Natural killer cell (primary cell): ENCODE measurements at regions not wholly inside any gene's neighbourhood (a gene's known extent, or its start where the extent isn't known, plus 50 kb on each side); places are given as distances from the start of the nearest gene placed in this dataset.
"Not testable (repeated sequence)": the region's sequence is repeated elsewhere in the genome, so short reads cannot be mapped to it uniquely, and the experiment has no call there.

ENCODE experiments used
- ATAC-seq, 3 donors: fragments of 150-1000 bp in 2 of 3; fragments of 200-7000 bp in 1 of 3; cut with Tn5 transposase; 1 replicate in 1 of 3; 2 replicates in 2 of 3; pipeline ENCODE4 v1.10.0; 2021; ENCODE audit warnings: mild to moderate bottlenecking in 2 of 3, moderate library complexity in 2 of 3
- DNase-seq, 2 donors: peaks; one replicate each; pipeline versions ENCODE4 v3.0.0 to v3.0.0-alpha.2; 2013 to 2021; ENCODE audit warnings: mixed read lengths in 1 of 2
- H3K27ac ChIP-seq: one replicate; pipeline ENCODE4 v1.5.1; 2013; ENCODE audit warnings: mild to moderate bottlenecking, low read length
- H3K27me3 ChIP-seq: one replicate; pipeline ENCODE4 v1.6.1; 2013; ENCODE audit warnings: low read length; ENCODE audit not compliant: control insufficient read depth, insufficient read depth
- H3K36me3 ChIP-seq: one replicate; pipeline ENCODE4 v1.6.1; 2013; ENCODE audit warnings: low read length; ENCODE audit not compliant: control insufficient read depth, insufficient read depth
- H3K4me1 ChIP-seq: one replicate; pipeline ENCODE4 v1.6.1; 2013; ENCODE audit warnings: low read length; ENCODE audit not compliant: control insufficient read depth, insufficient read depth
- H3K4me3 ChIP-seq: one replicate; pipeline ENCODE4 v1.5.1; 2013; ENCODE audit warnings: low read length
- H3K9me3 ChIP-seq: one replicate; pipeline ENCODE4 v1.6.1; 2013; ENCODE audit warnings: low read length; ENCODE audit not compliant: control insufficient read depth, insufficient read depth
- H3K27ac Mint-ChIP-seq, 2 donors: one replicate each; pipeline ENCODE4 v1.8.0; 2022; ENCODE audit warnings: mild to moderate bottlenecking in 2 of 2, mixed read lengths in 2 of 2, moderate library complexity in 1 of 2
- H3K27me3 Mint-ChIP-seq, 2 donors: one replicate each; pipeline ENCODE4 v1.8.0; 2022; ENCODE audit warnings: low read depth in 2 of 2, mixed read lengths in 2 of 2
- H3K36me3 Mint-ChIP-seq: one replicate; pipeline ENCODE4 v1.8.0; 2022; ENCODE audit warnings: mixed read lengths
- H3K4me1 Mint-ChIP-seq, 2 donors: one replicate each; pipeline ENCODE4 v1.8.0; 2022; ENCODE audit warnings: mixed read lengths in 2 of 2
- H3K4me3 Mint-ChIP-seq: one replicate; pipeline ENCODE4 v1.8.0; 2022; ENCODE audit warnings: mild to moderate bottlenecking, moderate library complexity, mixed read lengths
- H3K9me3 Mint-ChIP-seq, 2 donors: one replicate each; pipeline ENCODE4 v1.8.0; 2022; ENCODE audit warnings: mixed read lengths in 2 of 2
- WGBS: methylation state at CpG from one replicate; pipeline ENCODE4 v1.1.7; 2013; ENCODE audit warnings: missing lambda C conversion rate; ENCODE audit not compliant: insufficient coverage; 5-methylcytosine and 5-hydroxymethylcytosine counted together
- intact Hi-C: fragments of 100-400 bp; cut with micrococcal nuclease; formaldehyde crosslinking; loops from one replicate; pipeline ENCODE4 v1.14.2; 2022
- TF ChIP-seq, protein P1 (sequence below): fragments of 200-600 bp; IDR thresholded peaks from one replicate; pipeline ENCODE4 v1.8.0; 2022; ENCODE audit warnings: antibody characterized with exemption

DNA sequence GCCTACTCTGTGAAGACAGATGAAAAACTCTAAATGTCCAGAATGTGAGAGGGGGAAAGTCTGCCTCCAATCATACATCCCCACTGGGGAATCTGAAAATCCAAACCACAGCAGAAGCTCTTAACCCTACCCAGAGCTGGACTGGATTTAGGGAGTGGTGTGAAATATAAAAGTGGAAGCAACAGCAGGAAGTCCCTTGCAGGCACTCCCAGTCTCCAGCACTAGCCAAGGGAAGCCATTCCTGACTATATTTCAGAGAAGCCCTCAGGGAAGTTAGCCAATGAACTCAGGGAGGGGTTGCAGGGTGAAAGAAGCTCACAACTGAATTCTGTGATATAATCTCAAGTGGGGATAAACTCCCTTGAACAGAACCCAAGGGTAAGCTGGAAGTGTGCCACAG is 51.5 kb downstream of the CRPPA start:
- H3K36me3 ChIP-seq = no peaks in the 10 kb centered on the region
- no peak overlapping the region for H3K4me3 ChIP-seq
- ATAC-seq = no peak
- H3K4me1 ChIP-seq = no peaks in the 10 kb centered on the region
- H3K36me3 Mint-ChIP-seq = no peaks in the 10 kb centered on the region
- TF ChIP-seq, protein P1, sequence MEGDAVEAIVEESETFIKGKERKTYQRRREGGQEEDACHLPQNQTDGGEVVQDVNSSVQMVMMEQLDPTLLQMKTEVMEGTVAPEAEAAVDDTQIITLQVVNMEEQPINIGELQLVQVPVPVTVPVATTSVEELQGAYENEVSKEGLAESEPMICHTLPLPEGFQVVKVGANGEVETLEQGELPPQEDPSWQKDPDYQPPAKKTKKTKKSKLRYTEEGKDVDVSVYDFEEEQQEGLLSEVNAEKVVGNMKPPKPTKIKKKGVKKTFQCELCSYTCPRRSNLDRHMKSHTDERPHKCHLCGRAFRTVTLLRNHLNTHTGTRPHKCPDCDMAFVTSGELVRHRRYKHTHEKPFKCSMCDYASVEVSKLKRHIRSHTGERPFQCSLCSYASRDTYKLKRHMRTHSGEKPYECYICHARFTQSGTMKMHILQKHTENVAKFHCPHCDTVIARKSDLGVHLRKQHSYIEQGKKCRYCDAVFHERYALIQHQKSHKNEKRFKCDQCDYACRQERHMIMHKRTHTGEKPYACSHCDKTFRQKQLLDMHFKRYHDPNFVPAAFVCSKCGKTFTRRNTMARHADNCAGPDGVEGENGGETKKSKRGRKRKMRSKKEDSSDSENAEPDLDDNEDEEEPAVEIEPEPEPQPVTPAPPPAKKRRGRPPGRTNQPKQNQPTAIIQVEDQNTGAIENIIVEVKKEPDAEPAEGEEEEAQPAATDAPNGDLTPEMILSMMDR = no peak
- no peaks in the 10 kb centered on the region for H3K27me3 ChIP-seq
- H3K9me3 Mint-ChIP-seq = no peaks in the 10 kb centered on the region
- intact Hi-C loops = no loop called here
- peaks cover 11% of the 10 kb centered on the region in 2 donors for H3K4me1 Mint-ChIP-seq
- H3K27ac ChIP-seq = no peak overlapping the region
- H3K4me3 Mint-ChIP-seq = no peak overlapping the region
- H3K9me3 ChIP-seq = no peaks in the 10 kb centered on the region
- no peak overlapping the region for H3K27ac Mint-ChIP-seq
- H3K27me3 Mint-ChIP-seq = no peaks in the 10 kb centered on the region
- no peak for DNase-seq

DNA sequence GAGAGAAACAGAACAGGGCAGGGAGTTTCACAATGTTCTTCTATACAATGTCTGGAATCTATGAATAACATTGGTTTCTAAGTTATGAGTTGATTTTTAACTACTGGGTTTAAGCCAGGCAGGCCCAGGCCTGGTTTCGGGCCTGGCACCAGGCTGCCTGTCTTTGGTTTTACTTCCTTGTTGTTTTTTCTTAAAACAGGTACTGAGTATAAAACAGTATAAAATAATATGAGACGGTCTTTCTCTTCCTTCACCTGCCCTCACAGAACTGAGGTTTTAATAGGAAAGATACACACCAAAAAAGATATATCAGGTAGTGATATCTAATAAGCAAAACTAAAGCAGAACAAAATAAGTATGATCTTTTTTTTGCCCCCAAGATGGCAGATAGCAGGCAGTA is 52.0 kb downstream of the CRPPA start:
- H3K36me3 Mint-ChIP-seq, H3K27me3 ChIP-seq, H3K27ac Mint-ChIP-seq, DNase-seq, H3K9me3 ChIP-seq, H3K9me3 Mint-ChIP-seq, intact Hi-C loops, H3K36me3 ChIP-seq, H3K27ac ChIP-seq, H3K4me3 ChIP-seq, ATAC-seq, H3K4me3 Mint-ChIP-seq, H3K27me3 Mint-ChIP-seq, H3K4me1 ChIP-seq: not testable (repeated sequence)
- peaks cover 11% of the 10 kb centered on the region in 2 donors for H3K4me1 Mint-ChIP-seq
- 88% methylated on average over 1 of the region's 2 CpGs for whole genome bisulfite sequencing

DNA sequence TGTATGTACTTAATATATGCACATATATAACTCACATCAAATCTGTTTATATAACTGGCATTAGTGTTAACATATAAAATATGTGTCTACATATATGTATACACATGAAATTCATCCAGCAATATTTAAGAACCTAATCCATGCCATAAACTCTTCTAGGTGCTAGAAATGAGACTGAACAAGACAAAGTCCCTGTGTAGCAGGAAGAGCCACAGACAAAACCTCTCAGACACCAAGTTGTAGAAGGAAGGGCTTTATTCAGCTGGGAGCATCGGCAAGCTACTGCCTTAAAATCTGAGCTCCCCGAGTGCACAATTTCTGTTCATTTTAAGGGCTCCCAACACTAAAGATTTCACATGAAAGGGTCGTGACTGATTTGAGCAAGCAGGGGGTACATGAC is 52.5 kb downstream of the CRPPA start:
- TF ChIP-seq, protein P1 = no peak
- intact Hi-C loops = no loop called here
- WGBS = 91% methylated on average over 3 of the region's 3 CpGs
- Mint-ChIP-seq H3K9me3 (no peaks in the 10 kb centered on the region), H3K27ac (no peak overlapping the region), H3K4me1 (peaks cover 11% of the 10 kb centered on the region in 2 donors), H3K27me3 (no peaks in the 10 kb centered on the region), H3K4me3 (no peak overlapping the region), H3K36me3 (no peaks in the 10 kb centered on the region)
- Histone ChIP-seq H3K4me3 (no peak overlapping the region), H3K9me3 (no peaks in the 10 kb centered on the region), H3K4me1 (no peaks in the 10 kb centered on the region), H3K27ac (no peak overlapping the region), H3K36me3 (no peaks in the 10 kb centered on the region), H3K27me3 (no peaks in the 10 kb centered on the region)
- ATAC-seq = no peak
- no peak for DNase-seq

DNA sequence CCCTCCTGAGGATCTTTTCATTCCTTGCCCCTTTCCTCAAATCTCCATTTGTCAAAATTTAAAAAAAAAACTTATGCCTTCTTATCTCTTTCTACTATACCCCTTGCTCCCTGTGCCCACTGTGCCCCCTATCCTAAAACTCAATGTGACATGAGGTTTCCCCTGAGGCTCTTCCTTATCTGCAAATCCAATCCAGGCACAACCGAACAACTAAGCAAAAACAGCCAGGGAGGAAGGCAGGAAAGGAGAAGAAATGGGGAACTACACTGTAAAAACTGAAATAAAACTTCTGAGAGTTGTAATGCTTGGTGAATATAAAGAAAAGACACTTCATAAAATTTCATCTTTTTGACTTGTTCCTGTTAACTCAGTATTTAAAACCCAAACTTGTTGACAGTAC is 54.2 kb downstream of the CRPPA start:
- H3K4me3 Mint-ChIP-seq = no peak overlapping the region
- no CpG with 5 or more reads among the region's 1 CpG for WGBS
- peaks cover 11% of the 10 kb centered on the region in 2 donors for H3K4me1 Mint-ChIP-seq
- no peaks in the 10 kb centered on the region for H3K36me3 ChIP-seq
- H3K27ac Mint-ChIP-seq = no peak overlapping the region
- H3K27me3 Mint-ChIP-seq = peaks cover 0 to 6% of the 10 kb centered on the region in 2 donors
- TF ChIP-seq, protein P1 = no peak
- no peaks in the 10 kb centered on the region for H3K27me3 ChIP-seq
- no peak overlapping the region for H3K4me3 ChIP-seq
- DNase-seq (no peak), ATAC-seq (no peak)
- intact Hi-C loops = no loop called here
- no peaks in the 10 kb centered on the region for H3K36me3 Mint-ChIP-seq
- H3K9me3 Mint-ChIP-seq = no peaks in the 10 kb centered on the region
- H3K4me1 ChIP-seq = no peaks in the 10 kb centered on the region
- no peak overlapping the region for H3K27ac ChIP-seq
- no peaks in the 10 kb centered on the region for H3K9me3 ChIP-seq
